H9 (cell line): ENCODE measurements at regions not wholly inside any gene's neighbourhood (a gene's known extent, or its start where the extent isn't known, plus 50 kb on each side); places are given as distances from the start of the nearest gene placed in this dataset.

ENCODE experiments used
- DNase-seq: peaks from one replicate; pipeline ENCODE4 v3.0.0-alpha.2; 2017
- H2AFZ ChIP-seq: one replicate; pipeline ENCODE4 v1.6.1; 2013; ENCODE audit warnings: mild to moderate bottlenecking, low read length, control low read depth, moderate library complexity
- H2AK5ac ChIP-seq: 2 replicates; pipeline ENCODE4 v1.6.1; 2013; ENCODE audit warnings: low read length, control low read depth, mixed read lengths; ENCODE audit not compliant: insufficient read length
- H2BK120ac ChIP-seq: one replicate; pipeline ENCODE4 v1.6.1; 2013; ENCODE audit warnings: low read depth, mild to moderate bottlenecking, low read length, control low read depth, inconsistent platforms; ENCODE audit not compliant: poor library complexity, severe bottlenecking
- H2BK12ac ChIP-seq: 2 replicates; pipeline ENCODE4 v1.6.1; 2013; ENCODE audit warnings: low read length, control low read depth, mixed read lengths, low read depth; ENCODE audit not compliant: insufficient read length
- H2BK15ac ChIP-seq: 2 replicates; pipeline ENCODE4 v1.6.1; 2013; ENCODE audit warnings: low read depth, low read length, control low read depth
- H2BK20ac ChIP-seq: one replicate; pipeline ENCODE4 v1.6.1; 2013; ENCODE audit warnings: low read depth, mild to moderate bottlenecking, low read length, control low read depth, inconsistent platforms; ENCODE audit not compliant: poor library complexity, severe bottlenecking
- H2BK5ac ChIP-seq: 2 replicates; pipeline ENCODE4 v1.6.1; 2013; ENCODE audit warnings: low read length, control low read depth, mixed read lengths; ENCODE audit not compliant: insufficient read length
- H3K14ac ChIP-seq: 2 replicates; pipeline ENCODE4 v1.6.1; 2013; ENCODE audit warnings: low read length, control low read depth; ENCODE audit not compliant: insufficient read depth
- H3K18ac ChIP-seq: 2 replicates; pipeline ENCODE4 v1.6.1; 2013; ENCODE audit warnings: low read depth, mild to moderate bottlenecking, mixed read lengths, low read length, control low read depth; ENCODE audit not compliant: insufficient read length
- H3K23ac ChIP-seq: 2 replicates; pipeline ENCODE4 v1.6.1; 2013; ENCODE audit warnings: low read length, control low read depth, mixed read lengths, low read depth; ENCODE audit not compliant: insufficient read length
- H3K23me2 ChIP-seq: 2 replicates; pipeline ENCODE4 v1.6.1; 2013; ENCODE audit warnings: low read depth, mild to moderate bottlenecking, mixed read lengths, low read length, control low read depth; ENCODE audit not compliant: insufficient read length, poor library complexity, severe bottlenecking
- H3K27ac ChIP-seq: 2 replicates; pipeline ENCODE4 v1.5.1; 2013; ENCODE audit warnings: low read length, control low read depth, mixed read lengths, low read depth; ENCODE audit not compliant: insufficient read length
- H3K27me3 ChIP-seq: 2 replicates; pipeline ENCODE4 v1.6.1; 2013; ENCODE audit warnings: low read length, control low read depth, inconsistent platforms; ENCODE audit not compliant: insufficient read depth
- H3K4ac ChIP-seq: 2 replicates; pipeline ENCODE4 v1.6.1; 2013; ENCODE audit warnings: low read depth, mild to moderate bottlenecking, control low read depth, inconsistent platforms, low read length, moderate library complexity
- H3K4me1 ChIP-seq: 2 replicates; pipeline ENCODE4 v1.6.1; 2013; ENCODE audit warnings: low read length, control low read depth, inconsistent platforms; ENCODE audit not compliant: insufficient read depth
- H3K4me2 ChIP-seq: 2 replicates; pipeline ENCODE4 v1.6.1; 2013; ENCODE audit warnings: low read length, control low read depth, mixed read lengths; ENCODE audit not compliant: insufficient read length, insufficient read depth
- H3K56ac ChIP-seq: 2 replicates; pipeline ENCODE4 v1.6.1; 2013; ENCODE audit warnings: low read depth, mild to moderate bottlenecking, mixed read lengths, low read length, control low read depth; ENCODE audit not compliant: insufficient read length
- H3K79me1 ChIP-seq: 2 replicates; pipeline ENCODE4 v1.6.1; 2013; ENCODE audit warnings: low read depth, mild to moderate bottlenecking, moderate library complexity, low read length, control low read depth, inconsistent platforms; ENCODE audit not compliant: insufficient read depth, poor library complexity, severe bottlenecking
- H3K79me2 ChIP-seq: 2 replicates; pipeline ENCODE4 v1.6.1; 2013; ENCODE audit warnings: low read length, control low read depth, inconsistent platforms; ENCODE audit not compliant: insufficient read depth
- H3K9ac ChIP-seq: 2 replicates; pipeline ENCODE4 v1.6.1; 2013; ENCODE audit warnings: low read length, control low read depth, mixed read lengths; ENCODE audit not compliant: insufficient read length; ENCODE audit errors: extremely low read depth
- H3K9me3 ChIP-seq: one replicate; pipeline ENCODE4 v1.6.1; 2013; ENCODE audit warnings: low read depth, low read length, inconsistent platforms; ENCODE audit not compliant: control insufficient read depth
- H3T11ph ChIP-seq: one replicate; pipeline ENCODE4 v1.6.1; 2013; ENCODE audit warnings: mild to moderate bottlenecking, low read length, control low read depth, inconsistent platforms
- H4K20me1 ChIP-seq: one replicate; pipeline ENCODE4 v1.6.1; 2013; ENCODE audit not compliant: control insufficient read depth, insufficient read length, insufficient read depth
- H4K5ac ChIP-seq: 2 replicates; pipeline ENCODE4 v1.6.1; 2013; ENCODE audit warnings: low read depth, mild to moderate bottlenecking, mixed read lengths, low read length, control low read depth; ENCODE audit not compliant: insufficient read length
- H4K8ac ChIP-seq: replicated peaks from 2 replicates; pipeline ENCODE4 v1.6.1; 2013; ENCODE audit warnings: low read length, control low read depth, mixed read lengths, low read depth; ENCODE audit not compliant: insufficient read length
- H4K91ac ChIP-seq: 2 replicates; pipeline ENCODE4 v1.6.1; 2013; ENCODE audit warnings: low read depth, mild to moderate bottlenecking, moderate library complexity, mixed read lengths, low read length, control low read depth; ENCODE audit not compliant: insufficient read length
- H3K27ac Mint-ChIP-seq, 3 experiments: 2 replicates in 2 of 3; 3 replicates in 1 of 3; pipeline ENCODE4 v1.8.0; 2020 to 2021; ENCODE audit warnings: mixed read lengths in 3 of 3, mild to moderate bottlenecking in 1 of 3, moderate library complexity in 1 of 3
- H3K27me3 Mint-ChIP-seq: 2 replicates; pipeline ENCODE4 v1.8.0; 2021; ENCODE audit warnings: low read depth, mild to moderate bottlenecking, moderate library complexity, mixed read lengths
- H3K36me3 Mint-ChIP-seq, 3 experiments: 2 replicates in 2 of 3; 3 replicates in 1 of 3; pipeline ENCODE4 v1.8.0; 2020 to 2021; ENCODE audit warnings: low read depth in 3 of 3, mixed read lengths in 3 of 3; ENCODE audit not compliant: insufficient read depth in 1 of 3
- H3K4me1 Mint-ChIP-seq, 2 experiments: 2 replicates each; pipeline ENCODE4 v1.8.0; 2020; ENCODE audit warnings: mixed read lengths in 2 of 2
- H3K4me3 Mint-ChIP-seq, 2 experiments: 2 replicates in 1 of 2; 3 replicates in 1 of 2; pipeline ENCODE4 v1.8.0; 2020 to 2021; ENCODE audit warnings: mild to moderate bottlenecking in 2 of 2, mixed read lengths in 2 of 2, moderate library complexity in 1 of 2
- H3K9me3 Mint-ChIP-seq, 2 experiments: 2 replicates in 1 of 2; 3 replicates in 1 of 2; pipeline ENCODE4 v1.8.0; 2020; ENCODE audit warnings: mild to moderate bottlenecking in 2 of 2, mixed read lengths in 2 of 2, moderate library complexity in 1 of 2
- WGBS: extraction: QIAGEN DNeasy Blood & Tissue Kit; methylation state at CpG from one replicate; pipeline ENCODE4 v1.1.7; 2013; ENCODE audit warnings: missing lambda C conversion rate, low lambda C conversion rate, mixed read lengths; ENCODE audit not compliant: insufficient read length; ENCODE audit errors: extremely low coverage; 5-methylcytosine and 5-hydroxymethylcytosine counted together
- TF ChIP-seq, protein P1 (sequence below): fragments of 200-600 bp; sonication (generic); conservative IDR thresholded peaks from 3 replicates; pipeline ENCODE4 v1.8.0; 2021; ENCODE audit warnings: antibody characterized with exemption, mild to moderate bottlenecking

DNA sequence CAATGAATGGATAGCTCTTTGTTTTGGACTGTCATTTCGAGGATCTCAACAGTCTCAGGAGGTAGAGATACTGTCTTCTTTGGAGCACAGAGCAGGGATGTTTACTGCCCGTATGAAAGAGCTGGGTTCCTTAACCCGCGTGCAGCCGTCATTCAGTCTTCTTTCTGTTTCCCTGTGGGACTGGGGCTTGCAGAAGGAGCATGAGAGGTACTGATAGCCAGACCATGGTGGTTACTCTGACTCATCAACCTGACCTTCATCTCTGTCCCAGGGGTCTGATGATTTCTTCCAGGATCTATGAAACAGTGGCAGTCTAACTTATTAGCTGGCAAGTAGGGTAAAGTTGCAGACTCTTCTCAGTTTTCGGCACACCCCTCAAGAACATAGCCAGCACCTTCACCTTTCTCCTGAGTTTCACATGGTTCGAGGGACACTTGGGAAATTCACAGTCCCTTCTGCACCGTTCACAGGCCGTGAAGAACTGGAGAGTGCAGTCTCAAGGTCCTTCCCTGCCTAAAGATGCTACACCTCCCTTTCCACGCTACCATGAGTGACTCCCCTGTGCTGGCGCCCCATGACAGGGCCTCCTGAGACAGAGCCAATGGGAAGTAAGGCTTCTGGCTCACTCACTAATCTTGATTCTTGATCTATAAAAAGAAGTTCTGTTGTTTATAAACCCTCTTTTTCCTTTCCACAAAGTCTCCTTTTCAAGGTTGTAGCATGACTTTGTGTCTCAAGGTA is 226.2 kb downstream of the MC4R start:
- no peaks in the 10 kb centered on the region for H3K4me1 ChIP-seq
- H3K9me3 ChIP-seq, result no peaks in the 10 kb centered on the region
- no peaks in the 10 kb centered on the region for H3K36me3 Mint-ChIP-seq
- H3K9me3 Mint-ChIP-seq, result no peaks in the 10 kb centered on the region
- TF ChIP-seq, protein P1, sequence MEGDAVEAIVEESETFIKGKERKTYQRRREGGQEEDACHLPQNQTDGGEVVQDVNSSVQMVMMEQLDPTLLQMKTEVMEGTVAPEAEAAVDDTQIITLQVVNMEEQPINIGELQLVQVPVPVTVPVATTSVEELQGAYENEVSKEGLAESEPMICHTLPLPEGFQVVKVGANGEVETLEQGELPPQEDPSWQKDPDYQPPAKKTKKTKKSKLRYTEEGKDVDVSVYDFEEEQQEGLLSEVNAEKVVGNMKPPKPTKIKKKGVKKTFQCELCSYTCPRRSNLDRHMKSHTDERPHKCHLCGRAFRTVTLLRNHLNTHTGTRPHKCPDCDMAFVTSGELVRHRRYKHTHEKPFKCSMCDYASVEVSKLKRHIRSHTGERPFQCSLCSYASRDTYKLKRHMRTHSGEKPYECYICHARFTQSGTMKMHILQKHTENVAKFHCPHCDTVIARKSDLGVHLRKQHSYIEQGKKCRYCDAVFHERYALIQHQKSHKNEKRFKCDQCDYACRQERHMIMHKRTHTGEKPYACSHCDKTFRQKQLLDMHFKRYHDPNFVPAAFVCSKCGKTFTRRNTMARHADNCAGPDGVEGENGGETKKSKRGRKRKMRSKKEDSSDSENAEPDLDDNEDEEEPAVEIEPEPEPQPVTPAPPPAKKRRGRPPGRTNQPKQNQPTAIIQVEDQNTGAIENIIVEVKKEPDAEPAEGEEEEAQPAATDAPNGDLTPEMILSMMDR, result no peak
- H3K4me1 Mint-ChIP-seq, result peaks cover 0 to 2% of the 10 kb centered on the region in 2 experiments; a peak in 1 of 4 replicates
- no peak overlapping the region for H4K5ac ChIP-seq
- no peak overlapping the region for H4K8ac ChIP-seq
- H3K4ac ChIP-seq, result no peak overlapping the region
- no peak overlapping the region for H4K91ac ChIP-seq
- no peak overlapping the region for H2BK15ac ChIP-seq
- no peaks in the 10 kb centered on the region for H3K27me3 Mint-ChIP-seq
- H3K9ac ChIP-seq, result no peak overlapping the region
- no peak overlapping the region for H3K23ac ChIP-seq
- no peak overlapping the region for H2BK5ac ChIP-seq
- H3K27me3 ChIP-seq, result no peaks in the 10 kb centered on the region
- no peak for DNase-seq
- no peak overlapping the region for H2AFZ ChIP-seq
- no peak overlapping the region for H2BK120ac ChIP-seq
- H3K79me1 ChIP-seq, result no peaks in the 10 kb centered on the region
- no peak overlapping the region for H2BK20ac ChIP-seq
- no peak overlapping the region for H2AK5ac ChIP-seq
- no peak overlapping the region for H2BK12ac ChIP-seq
- H3T11ph ChIP-seq, result no peak overlapping the region
- no peak overlapping the region for H3K18ac ChIP-seq
- H3K4me2 ChIP-seq, result no peak overlapping the region
- H4K20me1 ChIP-seq, result no peaks in the 10 kb centered on the region
- peak overlapping the region in 2 of 3 experiments; percentile 39 to 56; a peak in 1 of 7 replicates for H3K27ac Mint-ChIP-seq
- no peaks in the 10 kb centered on the region for H3K79me2 ChIP-seq
- no peak overlapping the region for H3K4me3 Mint-ChIP-seq
- no peaks in the 10 kb centered on the region for H3K23me2 ChIP-seq
- H3K14ac ChIP-seq, result no peak overlapping the region
- no peak overlapping the region for H3K27ac ChIP-seq
- no CpG with 5 or more reads among the region's 11 CpGs for WGBS
- no peak overlapping the region for H3K56ac ChIP-seq
